GM21423 (cell line): ENCODE measurements at regions not wholly inside any gene's neighbourhood (a gene's known extent, or its start where the extent isn't known, plus 50 kb on each side); places are given as distances from the start of the nearest gene placed in this dataset.
"Not testable (repeated sequence)": the region's sequence is repeated elsewhere in the genome, so short reads cannot be mapped to it uniquely, and the experiment has no call there.

Source experiments
- ATAC-seq: cut with Tn5 transposase; IDR thresholded peaks from one replicate; pipeline ENCODE4 v1.9.1; 2021; ENCODE audit warnings: mild to moderate bottlenecking, moderate library complexity; ENCODE audit not compliant: unreplicated experiment

- ATAC-seq: no peak
Measured at GRCh38 chr21:14058566-14058965, 152.2 kb downstream of the LIPI start.

- ATAC-seq: not testable (repeated sequence)
Measured at GRCh38 chr21:14057841-14058481, 152.8 kb downstream of the LIPI start.

- no peak for ATAC-seq
Measured at GRCh38 chr21:14057313-14057712, 153.4 kb downstream of the LIPI start.

- no peak for ATAC-seq
Measured at GRCh38 chr21:14056771-14057191, 154.0 kb downstream of the LIPI start.

- ATAC-seq: not testable (repeated sequence)
Measured at GRCh38 chr21:14055746-14056515, 154.8 kb downstream of the LIPI start.

GRCh38 chr21:14054682-14055081, 156.1 kb downstream of the LIPI start:
- no peak for ATAC-seq

- no peak for ATAC-seq
Measured at GRCh38 chr21:14050121-14050520, 160.6 kb downstream of the LIPI start.

GRCh38 chr21:14046401-14046800, 164.4 kb downstream of the LIPI start:
- no peak for ATAC-seq

- ATAC-seq: no peak
Measured at GRCh38 chr21:14040386-14040785, 170.4 kb downstream of the LIPI start.

- not testable (repeated sequence) for ATAC-seq
Measured at GRCh38 chr21:14028619-14029018, 182.1 kb downstream of the LIPI start.

- peak; percentile 100 for ATAC-seq
Measured at GRCh38 chr21:14027235-14027869, 183.4 kb downstream of the LIPI start.

- not testable (repeated sequence) for ATAC-seq
Measured at GRCh38 chr21:14020108-14020507, 190.6 kb downstream of the LIPI start.

- ATAC-seq: not testable (repeated sequence)
Measured at GRCh38 chr21:14015841-14016240, 194.9 kb downstream of the LIPI start.

GRCh38 chr21:14013623-14014498, 196.9 kb downstream of the LIPI start:
- not testable (repeated sequence) for ATAC-seq

GRCh38 chr21:14013056-14013603, 197.6 kb downstream of the LIPI start:
- no peak for ATAC-seq

GRCh38 chr21:14012409-14012808, 198.3 kb downstream of the LIPI start:
- ATAC-seq: no peak

GRCh38 chr21:14011751-14012150, 199.0 kb downstream of the LIPI start:
- not testable (repeated sequence) for ATAC-seq

GRCh38 chr21:14011149-14011548, 199.6 kb downstream of the LIPI start:
- ATAC-seq: not testable (repeated sequence)

- no peak for ATAC-seq
Measured at GRCh38 chr21:14010729-14011128, 200.0 kb downstream of the LIPI start.

- not testable (repeated sequence) for ATAC-seq
Measured at GRCh38 chr21:14009990-14010389, 200.8 kb downstream of the LIPI start.
